PC-3 (cell line): ENCODE measurements at regions not wholly inside any gene's neighbourhood (a gene's known extent, or its start where the extent isn't known, plus 50 kb on each side); places are given as distances from the start of the nearest gene placed in this dataset.

Source experiments
- CTCF ChIP-seq: fragments of 300-600 bp; sonication (generic); conservative IDR thresholded peaks from 2 replicates; pipeline ENCODE4 v1.5.1; 2017; ENCODE audit warnings: antibody characterized with exemption, low read depth, mild to moderate bottlenecking, low read length
- EZH2 ChIP-seq: fragments of 300-600 bp; sonication (generic); IDR thresholded peaks from one replicate; pipeline ENCODE4 v1.6.1; 2017; ENCODE audit warnings: antibody characterized with exemption, mild to moderate bottlenecking, low read length; ENCODE audit not compliant: unreplicated experiment

DNA sequence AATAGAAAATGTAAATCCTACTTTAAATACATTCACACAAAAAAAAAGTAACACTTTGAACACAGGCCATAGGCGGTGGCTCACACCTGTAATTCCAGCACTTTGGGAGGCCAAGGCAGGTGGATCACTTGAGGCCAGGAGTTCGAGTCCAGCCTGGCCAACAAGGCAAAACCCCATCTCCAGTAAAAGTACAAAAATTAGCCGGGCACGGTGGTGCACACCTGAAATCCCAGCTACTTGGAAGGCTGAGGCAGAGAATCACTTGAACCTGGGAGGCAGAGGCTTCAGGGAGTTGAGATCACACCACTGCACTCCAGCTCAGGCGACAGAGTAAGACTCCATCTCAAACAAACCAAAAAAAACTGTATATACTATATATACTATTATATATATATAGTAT lies 303.6 kb downstream of the BCL11A start:
- TF ChIP-seq CTCF, result no peak
- no peak for TF ChIP-seq EZH2
